Stimulated activated CD8-positive, alpha-beta memory T cell treated with anti-CD3 and anti-CD28 coated beads, Interleukin-12 subunit alpha, Interleukin-12 subunit beta, amount 100 ng/mL, for 24 hours (primary cell): ENCODE measurements at regions not wholly inside any gene's neighbourhood (a gene's known extent, or its start where the extent isn't known, plus 50 kb on each side); places are given as distances from the start of the nearest gene placed in this dataset.
A peak's percentile ranks its signal among the peaks of the same experiment; 100 is the strongest.

Experiments
- DNase-seq: peaks from one replicate; pipeline ENCODE4 v3.0.0-alpha.2; 2020; ENCODE audit errors: extremely low read depth

- DNase-seq, result no peak
These were observed 95.2 kb upstream of the C3orf80 start for GRCh38 chr3:160130071-160130470.

GRCh38 chr3:160130950-160131349, 94.3 kb upstream of the C3orf80 start:
- DNase-seq, result no peak

DNA sequence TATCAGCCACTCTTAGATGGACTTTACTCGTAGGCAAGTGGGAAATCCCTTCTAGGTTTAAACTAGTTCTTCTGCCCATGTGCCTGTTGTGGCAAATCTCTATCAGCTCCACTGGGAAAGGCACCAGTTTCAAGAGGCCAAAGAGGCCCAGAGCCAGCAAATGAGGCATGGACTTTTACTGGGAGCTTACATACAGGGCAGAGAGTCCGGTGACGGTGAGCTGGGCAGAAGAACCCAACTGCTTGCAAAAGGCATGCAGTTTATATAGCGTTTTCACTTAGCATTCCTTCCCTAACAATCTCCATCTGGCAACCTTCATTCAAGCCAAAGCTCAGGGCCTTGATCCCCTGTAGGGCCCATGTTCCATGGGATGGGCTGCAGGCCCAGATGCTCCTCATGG, 93.0 kb upstream of the C3orf80 start:
- DNase-seq, result no peak

GRCh38 chr3:160133757-160134156, 91.5 kb upstream of the C3orf80 start:
- DNase-seq, result no peak

DNA sequence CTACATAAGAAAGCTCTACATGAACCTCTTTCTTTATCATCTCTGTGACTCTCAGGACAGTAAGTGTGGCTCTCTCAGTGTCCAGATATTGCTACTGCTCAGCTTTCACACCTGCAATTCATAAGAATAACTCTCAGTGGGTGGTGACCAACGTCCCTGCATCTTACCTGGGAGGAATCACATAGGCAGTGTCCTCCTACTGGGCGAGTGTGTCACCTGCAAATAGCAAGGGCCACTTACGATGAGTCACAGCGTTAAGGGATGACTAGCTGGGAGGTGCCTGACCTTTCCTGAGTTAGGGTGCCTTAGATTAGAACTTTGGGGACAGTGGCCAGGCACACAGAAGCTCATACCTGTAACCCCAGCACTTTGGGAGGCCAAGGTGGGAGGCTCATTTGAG, 90.8 kb upstream of the C3orf80 start:
- DNase-seq, result no peak

DNA sequence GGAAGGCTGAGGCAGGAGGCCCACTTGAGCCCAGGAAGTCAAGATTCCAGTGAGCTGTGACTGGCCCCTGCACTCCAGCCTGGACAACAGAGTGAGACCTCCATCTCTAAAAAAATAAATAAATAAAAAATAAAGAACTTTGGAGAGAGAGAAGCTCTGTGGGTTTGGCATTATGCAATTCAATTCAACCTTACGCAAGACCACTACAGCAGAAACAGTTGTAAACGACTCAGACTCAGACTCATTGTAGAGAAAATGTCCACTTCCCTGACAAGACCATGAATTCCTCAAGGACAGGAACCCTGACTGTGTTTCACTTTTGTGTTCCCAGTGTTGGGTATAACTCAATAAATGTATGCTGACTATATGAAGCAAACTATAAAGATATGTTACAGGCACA, 90.3 kb upstream of the C3orf80 start:
- no peak for DNase-seq

DNA sequence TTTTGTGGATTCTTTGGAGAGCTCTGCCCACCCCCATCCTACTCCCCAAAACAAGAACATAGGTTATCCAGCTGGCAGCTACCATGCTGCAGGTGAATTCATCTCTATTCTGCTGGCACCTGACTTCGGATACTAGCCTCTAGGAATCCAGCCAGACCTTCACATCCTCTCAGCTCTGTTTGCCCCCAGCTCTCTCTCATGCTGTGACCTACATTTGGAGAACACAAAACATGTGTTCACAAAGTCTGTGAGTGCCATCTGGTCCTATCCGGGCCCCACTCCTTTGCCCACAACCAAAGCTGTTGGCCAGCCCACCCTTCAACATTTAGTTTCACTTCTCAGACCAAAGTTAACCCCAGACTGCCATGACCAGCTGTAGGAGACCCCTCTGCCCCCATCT, 89.4 kb upstream of the C3orf80 start:
- no peak for DNase-seq

- no peak for DNase-seq
These were observed 88.8 kb upstream of the C3orf80 start for GRCh38 chr3:160136421-160136820.

GRCh38 chr3:160139291-160139690, 85.9 kb upstream of the C3orf80 start:
- DNase-seq, result no peak

DNA sequence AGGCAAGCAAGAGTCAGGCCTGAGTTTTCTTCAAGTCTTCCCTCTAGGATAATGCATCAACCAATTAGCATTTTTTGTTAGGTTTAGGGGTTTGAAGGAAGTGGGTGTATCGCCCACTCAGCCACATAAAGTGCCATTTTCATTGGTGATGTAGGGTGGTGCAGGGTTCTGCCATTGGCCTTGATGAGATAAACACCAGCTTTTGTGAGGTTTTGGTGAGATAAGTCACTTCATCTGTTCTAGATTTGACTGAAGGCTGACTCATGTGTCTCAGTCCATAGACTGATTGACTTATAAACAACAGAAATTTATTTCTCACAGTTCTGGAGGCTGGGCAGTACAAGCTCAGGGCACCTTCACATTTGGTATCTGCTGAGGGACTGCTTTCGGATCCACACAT, 84.5 kb upstream of the C3orf80 start:
- peak; percentile 3 for DNase-seq

DNA sequence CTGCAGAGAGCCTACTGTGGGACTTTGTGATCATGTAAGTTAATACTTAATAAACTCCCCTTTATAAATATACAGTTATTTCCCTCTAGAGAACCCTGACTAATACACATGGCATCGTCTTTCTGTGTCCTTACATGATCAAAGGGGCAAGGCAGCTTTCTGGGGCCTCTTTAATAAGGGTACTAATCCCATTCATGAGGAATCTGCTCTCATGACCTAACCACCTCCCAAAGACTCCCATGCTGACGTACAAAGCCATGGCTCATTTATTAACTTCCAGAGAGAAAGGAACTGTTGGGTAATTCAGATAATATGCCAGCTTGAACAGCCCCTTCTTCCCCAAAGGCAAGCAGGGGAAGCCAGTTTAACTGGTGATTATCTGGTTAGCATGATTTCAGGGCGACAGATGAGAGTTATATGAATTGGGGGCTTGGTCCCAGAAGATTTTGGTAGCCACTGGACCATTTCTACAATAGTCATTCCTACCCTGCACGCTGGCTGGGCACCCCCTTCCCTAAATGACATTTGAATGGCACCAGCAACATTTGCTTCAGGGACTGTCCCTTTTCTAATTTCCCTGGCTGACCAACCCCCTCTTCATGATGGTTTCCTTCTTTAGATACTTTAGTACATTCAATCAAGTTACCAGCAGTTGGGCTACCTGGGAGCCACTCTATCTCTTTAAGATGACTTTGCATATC, 83.6 kb upstream of the C3orf80 start:
- DNase-seq, result no peak

GRCh38 chr3:160143482-160143881, 81.7 kb upstream of the C3orf80 start:
- DNase-seq, result no peak

DNA sequence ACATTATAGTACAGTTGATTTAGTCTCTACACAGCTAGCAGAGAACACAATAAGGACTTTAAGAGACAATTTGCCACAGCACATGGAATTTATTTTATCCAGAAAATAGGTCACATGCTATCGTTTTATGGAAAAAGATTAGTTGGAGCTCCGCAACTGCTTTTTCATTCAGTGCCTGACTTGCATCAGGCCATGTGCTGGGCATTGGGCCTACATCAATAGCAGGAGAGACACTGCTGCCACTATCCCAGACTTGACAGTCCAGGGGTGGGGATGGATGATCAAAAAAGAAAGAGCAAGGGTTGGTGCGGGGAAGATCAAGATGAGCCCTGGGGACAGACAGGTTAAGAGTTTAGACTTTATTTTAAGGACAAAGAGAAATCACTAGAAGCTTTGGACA, 75.2 kb upstream of the C3orf80 start:
- DNase-seq, result no peak

DNA sequence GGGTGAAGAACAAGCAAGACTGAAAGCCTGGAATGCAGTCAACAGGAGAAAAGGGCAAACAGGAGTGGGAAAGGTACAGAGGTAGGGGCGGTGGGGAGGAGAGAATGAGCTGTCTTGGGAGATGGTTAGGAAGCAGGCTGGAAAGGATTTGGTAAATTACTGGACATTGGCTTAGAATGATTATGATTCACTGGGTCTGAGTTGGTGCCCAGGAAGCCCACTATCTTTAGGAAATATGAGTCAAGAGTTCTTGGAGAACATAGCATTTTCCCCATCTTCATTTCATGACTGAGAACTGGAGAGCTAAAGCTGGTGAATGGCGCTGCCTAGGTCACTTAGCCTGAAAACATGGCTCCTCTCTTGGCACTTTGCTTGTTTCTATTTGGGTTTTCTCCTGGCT, 74.7 kb upstream of the C3orf80 start:
- DNase-seq, result no peak

GRCh38 chr3:160152638-160153037, 72.6 kb upstream of the C3orf80 start:
- no peak for DNase-seq

GRCh38 chr3:160154033-160154432, 71.2 kb upstream of the C3orf80 start:
- no peak for DNase-seq

- DNase-seq, result no peak
These were observed 70.6 kb upstream of the C3orf80 start for GRCh38 chr3:160154596-160154995.

DNA sequence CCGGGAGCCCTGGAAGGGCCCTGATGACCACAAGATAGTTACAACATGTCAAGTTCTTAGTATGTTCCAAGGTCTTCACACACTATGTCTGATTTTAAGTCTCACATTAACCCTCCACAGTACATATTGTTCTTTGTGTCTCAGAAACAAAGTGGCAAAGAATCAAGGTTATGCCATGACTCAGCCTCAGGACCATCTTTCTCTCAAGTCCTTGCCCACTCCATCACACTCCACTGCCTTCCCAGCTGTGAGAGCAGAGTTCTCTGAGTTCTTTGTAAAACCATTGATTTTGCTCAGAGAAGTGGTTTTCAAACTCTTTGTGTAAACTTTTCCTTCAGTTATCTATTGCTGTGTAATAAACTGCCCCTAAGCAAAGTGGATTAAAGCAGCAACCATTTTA, 67.9 kb upstream of the C3orf80 start:
- DNase-seq, result no peak

DNA sequence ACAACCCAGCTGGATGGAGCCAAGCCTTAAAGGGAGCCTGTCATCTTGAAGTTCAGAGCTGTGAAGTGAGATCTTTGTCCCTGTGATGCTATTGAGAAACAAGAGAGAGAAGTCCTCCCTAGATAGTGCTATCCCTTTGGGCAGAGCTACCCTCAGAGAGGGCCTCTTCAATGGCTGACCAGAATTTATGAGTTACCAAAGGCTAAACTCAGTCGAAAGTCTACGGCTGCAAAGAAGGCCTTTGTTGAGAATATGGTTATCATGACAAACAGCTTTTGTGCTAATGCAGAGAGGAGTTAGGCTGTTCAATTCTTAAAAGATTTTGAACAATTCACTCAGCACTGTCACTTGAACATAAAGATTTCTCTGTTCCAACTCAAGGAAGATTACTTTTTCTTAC, 65.9 kb upstream of the C3orf80 start:
- no peak for DNase-seq

DNA sequence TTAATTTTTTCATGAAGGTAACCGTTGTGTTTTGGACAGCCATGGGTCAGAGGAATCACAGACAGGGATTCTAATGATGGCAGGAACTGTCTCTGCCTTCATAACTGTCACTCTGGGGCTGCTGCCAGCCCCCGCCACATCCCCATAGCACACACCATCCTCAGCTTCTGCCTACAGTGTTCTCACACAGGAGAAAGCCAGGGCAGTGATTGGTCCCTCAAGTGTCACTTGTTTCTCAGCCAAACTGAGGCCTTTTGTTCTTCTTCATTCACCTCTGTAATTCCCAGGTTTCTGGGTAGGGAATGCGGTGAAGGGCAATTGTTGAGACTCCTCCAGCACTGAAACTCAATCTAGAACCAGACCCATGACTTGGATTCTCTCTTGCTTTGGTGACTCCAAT, 65.4 kb upstream of the C3orf80 start:
- DNase-seq, result no peak

GRCh38 chr3:160161921-160162320, 63.3 kb upstream of the C3orf80 start:
- DNase-seq, result no peak

DNA sequence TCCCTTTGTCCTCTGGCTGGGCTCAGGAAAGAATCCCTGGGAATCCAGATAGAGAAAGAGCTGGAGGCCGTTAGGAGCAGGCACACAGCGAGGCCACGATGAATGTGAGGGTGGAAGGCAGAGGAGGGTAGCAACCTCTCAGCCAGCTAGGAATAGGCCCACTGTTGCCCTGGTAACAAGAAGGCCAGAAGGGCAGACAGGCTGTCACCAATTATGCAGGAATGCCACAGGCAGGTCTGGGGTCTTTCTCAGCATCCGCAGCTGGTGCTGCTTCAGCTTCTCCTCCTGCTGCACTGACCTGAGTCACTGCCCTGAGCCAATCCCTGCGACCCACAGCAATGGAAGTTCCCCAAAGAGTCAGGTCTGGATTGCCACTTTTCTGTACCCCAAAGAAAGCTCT, 62.8 kb upstream of the C3orf80 start:
- no peak for DNase-seq

GRCh38 chr3:160163229-160163878, 61.9 kb upstream of the C3orf80 start:
- no peak for DNase-seq

GRCh38 chr3:160168246-160168645, 57.0 kb upstream of the C3orf80 start:
- DNase-seq, result no peak
